GM21390 (cell line): ENCODE measurements at regions not wholly inside any gene's neighbourhood (a gene's known extent, or its start where the extent isn't known, plus 50 kb on each side); places are given as distances from the start of the nearest gene placed in this dataset.
"Not testable (repeated sequence)": the region's sequence is repeated elsewhere in the genome, so short reads cannot be mapped to it uniquely, and the experiment has no call there.

Experiments used
- ATAC-seq: cut with Tn5 transposase; IDR thresholded peaks from one replicate; pipeline ENCODE4 v1.9.1; 2021; ENCODE audit not compliant: unreplicated experiment

- ATAC-seq: no peak
Observed at GRCh38 chr18:65202091-65202490, 548.7 kb upstream of the CDH7 start.

DNA sequence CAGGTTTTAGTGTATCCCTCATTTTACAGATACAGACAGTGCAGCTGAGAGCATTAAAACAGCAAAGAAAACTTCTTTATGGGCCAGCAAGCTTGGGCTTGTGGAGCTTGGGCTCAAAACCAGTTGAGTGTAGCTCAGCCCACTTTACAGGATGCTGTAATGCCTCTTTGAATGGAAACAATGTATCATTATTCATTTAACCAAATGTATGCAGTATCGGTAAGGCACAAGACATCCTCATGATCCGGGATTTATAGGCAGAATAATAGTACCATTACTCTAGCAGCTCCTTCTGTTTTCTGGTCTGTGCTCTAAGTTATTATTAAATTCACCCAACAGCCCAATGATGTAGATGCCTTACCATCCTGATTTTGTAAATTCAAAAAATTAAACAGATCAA, 575.1 kb upstream of the CDH7 start:
- ATAC-seq: no peak

GRCh38 chr18:65162086-65162485, 588.7 kb upstream of the CDH7 start:
- ATAC-seq: not testable (repeated sequence)

- ATAC-seq: no peak
Observed at GRCh38 chr18:65146482-65147021, 604.3 kb upstream of the CDH7 start.

DNA sequence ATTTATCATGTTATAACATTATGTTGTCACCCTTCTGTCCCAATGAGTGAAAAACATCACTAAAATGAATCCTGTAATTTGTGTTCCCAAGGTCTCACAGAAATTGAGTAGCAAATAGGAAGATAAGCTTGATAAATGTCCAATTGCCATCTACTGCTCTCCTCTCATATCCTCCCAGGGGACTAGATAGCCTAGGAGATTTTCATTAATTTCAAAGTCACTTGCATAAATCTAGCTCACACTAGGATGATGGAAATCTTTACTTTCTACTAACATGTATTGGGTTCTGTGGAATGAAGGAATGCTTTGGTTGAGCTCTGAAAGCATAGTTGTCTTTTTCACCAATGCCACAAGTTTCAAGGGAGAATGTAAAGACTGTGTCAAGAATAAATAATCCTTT, 605.5 kb upstream of the CDH7 start:
- no peak for ATAC-seq

GRCh38 chr18:65133610-65134009, 617.2 kb upstream of the CDH7 start:
- no peak for ATAC-seq

GRCh38 chr18:65124633-65125032, 626.2 kb upstream of the CDH7 start:
- ATAC-seq: no peak

GRCh38 chr18:65103864-65104263, 646.9 kb upstream of the CDH7 start:
- ATAC-seq: no peak

DNA sequence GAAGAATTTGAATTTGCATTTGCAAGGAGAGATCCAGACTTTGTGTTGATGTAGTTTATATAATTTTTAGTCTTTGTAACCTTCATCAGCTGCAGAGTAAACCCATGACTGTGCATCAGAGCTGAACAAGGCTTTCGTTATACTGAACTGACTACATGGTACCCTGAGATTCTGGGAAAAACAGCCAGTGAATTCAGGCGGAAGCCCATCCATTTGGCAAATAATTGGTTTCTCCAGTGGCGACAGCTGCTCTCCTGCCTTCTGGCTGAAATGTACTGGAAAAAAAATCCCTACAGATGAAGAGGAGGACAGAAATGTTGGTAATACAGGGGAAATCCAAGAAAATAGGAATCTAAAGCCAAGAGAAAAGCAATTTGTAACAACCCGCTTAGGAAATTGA, 657.5 kb upstream of the CDH7 start:
- no peak for ATAC-seq

DNA sequence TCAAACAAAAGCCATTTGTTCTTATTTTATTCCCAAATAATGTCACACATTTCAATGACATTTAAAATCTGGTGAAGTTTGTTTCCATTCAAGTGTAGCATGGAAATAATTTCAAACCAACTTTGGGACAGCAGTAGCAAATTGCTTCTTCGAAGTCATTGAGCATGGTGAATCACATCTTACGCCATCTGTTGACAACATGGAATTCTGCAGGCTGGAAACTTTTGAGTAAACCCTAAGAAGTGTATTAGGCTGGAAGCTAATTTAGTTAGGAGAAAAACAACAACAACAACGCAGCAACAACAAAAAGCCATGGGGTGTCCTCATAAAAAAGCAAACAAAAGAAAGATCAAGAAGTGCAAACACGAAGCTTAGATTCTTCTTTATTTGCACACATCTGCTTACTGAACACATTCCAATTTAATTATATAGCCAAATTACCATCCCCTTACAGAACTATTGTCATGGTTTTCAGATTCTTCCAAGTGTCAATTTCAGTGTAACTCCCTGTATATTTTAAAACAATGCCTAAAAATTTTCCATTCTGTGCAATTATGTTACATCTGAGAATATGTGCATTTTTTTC, 659.0 kb upstream of the CDH7 start:
- no peak for ATAC-seq

GRCh38 chr18:65082907-65083306, 667.9 kb upstream of the CDH7 start:
- no peak for ATAC-seq

GRCh38 chr18:65081786-65082185, 669.0 kb upstream of the CDH7 start:
- ATAC-seq: no peak

GRCh38 chr18:65073060-65073550, 677.7 kb upstream of the CDH7 start:
- ATAC-seq: no peak

DNA sequence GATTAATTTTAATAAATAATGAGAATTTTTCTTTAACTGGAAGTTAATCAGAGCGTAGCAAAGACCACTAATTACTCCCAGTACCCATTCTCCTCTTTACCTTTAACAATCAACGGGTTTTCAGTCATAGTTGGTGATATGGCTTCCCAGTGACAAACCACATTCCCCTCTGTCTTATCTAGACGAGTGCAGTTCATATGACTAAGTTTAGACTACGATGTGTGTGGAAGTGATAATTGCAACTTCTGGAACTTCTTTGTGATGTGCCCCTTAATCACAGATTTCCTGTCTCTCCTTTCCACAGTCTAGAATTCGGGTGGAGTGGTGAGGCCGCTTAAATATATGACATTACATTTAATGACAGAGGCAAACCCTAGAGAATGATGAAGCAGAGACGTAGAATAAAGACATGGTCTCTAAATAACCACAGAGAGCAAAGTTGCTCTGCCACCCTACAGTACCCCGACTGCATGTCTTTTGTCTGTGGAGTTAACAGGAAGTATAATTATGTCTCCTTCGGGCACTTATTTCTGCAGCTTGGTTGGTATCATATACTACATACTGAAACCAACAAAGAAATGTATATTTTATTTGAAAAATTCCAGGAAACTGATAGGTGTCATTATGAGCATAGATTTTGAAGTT, 693.3 kb upstream of the CDH7 start:
- ATAC-seq: no peak

GRCh38 chr18:65056575-65056974, 694.2 kb upstream of the CDH7 start:
- no peak for ATAC-seq

DNA sequence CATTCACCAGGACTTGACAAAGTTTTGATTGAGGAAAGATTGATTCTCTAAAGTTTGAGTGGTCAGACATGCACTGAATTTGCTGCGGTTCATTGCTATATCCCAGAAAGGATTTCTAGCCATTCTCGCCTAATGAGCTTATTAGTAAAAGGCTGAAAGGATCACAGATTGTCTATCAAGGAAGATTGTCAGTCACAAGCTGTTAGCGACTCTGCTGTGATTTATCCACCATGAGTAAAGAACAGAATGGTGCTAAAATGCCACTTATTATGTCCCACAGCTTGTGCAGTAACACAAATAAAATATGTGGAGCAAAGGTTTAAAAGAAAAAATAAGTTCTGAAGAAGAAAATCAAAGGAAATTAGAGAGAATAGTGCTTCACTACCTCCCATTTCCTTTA, 701.2 kb upstream of the CDH7 start:
- no peak for ATAC-seq

DNA sequence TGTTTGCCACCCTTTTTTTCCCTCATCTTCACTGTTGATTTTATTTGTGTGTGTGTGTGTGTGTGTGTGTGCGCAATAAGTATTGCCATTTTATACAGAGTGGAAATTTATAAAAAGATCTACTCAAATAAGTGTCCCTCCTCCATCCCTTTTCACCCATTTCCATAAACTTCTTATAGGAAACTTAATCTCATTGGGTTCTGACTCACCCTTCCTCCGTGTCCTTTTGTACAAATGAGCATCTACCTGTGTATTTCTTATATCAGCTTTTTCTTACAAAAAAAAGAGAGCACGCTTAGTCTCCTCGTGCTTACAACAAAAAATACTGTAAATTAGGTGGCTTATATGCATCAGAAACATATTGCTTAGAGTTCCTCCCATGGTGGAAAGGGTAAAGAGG, 711.2 kb upstream of the CDH7 start:
- ATAC-seq: no peak

DNA sequence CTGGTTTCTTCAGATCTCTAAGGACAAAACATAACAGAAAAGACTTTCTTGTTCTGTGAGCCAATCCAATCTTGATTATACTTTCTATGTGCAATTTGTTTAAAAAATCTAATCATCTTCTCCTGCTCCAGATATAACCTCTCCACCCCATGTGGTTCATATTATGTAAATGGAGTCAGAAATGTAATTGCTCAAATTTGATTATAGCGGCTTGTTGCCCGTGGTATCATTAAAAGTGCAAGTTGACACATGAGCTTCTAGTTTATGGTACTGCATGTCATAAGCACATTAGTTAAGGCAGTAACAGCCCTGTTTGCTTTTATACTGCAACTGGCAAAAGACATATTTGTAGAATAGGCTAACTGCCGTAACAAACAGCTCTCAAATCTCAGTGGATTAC, 715.1 kb upstream of the CDH7 start:
- no peak for ATAC-seq

DNA sequence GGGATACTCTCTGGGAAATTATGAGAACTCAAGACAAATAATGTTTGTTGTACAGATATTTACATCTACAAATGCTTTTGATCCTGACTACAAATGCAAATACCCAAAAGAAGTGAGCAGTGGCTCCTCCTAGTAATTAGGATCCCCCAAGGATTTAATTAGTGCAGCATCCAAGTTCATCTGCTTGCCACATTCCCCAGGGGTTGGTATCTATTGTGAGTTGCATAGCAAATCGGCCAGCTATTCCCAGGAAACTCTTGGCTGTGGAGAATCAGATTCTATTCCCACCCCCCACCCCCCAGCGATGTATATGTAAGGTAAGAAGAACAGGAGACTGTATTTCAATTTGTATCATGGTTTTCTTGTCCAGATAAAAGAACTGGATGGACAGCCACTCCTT, 725.1 kb upstream of the CDH7 start:
- no peak for ATAC-seq

DNA sequence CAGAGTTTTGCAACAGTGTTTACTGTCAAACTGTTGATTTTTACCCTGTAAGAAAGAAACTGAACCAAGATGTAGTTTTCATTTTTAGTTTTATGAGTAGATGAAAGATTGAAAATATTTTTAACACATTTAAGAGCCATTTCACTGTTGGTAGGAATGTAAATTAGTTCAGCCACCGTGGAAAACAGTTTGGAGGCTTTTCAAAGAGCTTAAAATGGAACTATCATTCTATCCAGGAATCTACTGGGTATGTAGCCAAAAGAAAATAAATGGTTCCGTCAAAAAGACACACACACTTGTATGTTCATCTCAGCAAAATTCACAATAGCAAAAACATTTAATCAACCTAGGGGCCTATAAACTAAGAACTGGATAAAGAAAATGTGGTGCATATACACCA, 729.8 kb upstream of the CDH7 start:
- ATAC-seq: no peak

DNA sequence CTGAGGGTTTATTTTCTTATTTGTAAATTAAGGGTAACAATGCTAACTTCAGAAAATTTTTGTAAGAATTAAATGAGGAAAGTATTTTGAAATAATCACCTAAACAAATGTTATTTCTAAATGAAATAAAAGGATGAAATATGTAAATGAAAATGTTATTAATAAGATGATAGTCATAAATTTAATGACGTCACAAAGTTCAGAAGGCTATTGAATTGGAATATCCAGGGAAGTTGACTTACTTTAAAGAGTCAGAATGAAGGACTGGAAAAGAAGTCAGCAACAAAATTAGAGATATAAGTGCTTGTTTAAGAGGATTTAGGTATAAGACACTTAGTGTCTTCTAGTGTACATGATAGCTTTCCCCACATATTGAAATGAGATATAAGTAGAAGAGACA, 732.6 kb upstream of the CDH7 start:
- no peak for ATAC-seq

DNA sequence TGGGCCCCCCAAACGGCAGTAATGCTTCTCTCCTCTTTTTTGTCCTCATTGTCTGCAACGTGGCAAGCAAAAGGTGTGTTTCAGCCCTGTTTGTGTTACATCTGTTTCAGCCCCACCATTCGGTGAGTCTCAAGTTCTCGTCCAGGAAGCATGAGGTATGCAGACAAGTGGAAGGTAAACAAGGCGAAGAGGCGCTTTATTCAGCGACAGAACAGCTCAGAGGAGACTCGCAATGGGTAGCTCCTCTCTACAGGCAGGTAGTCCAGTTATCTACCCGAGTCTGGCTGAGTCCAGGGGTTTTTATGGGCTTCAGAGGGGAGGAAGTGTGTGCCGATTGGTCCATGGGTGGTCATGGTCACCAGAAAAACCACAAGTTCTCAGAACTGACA, 733.4 kb upstream of the CDH7 start:
- no peak for ATAC-seq
